H1 (cell line): ENCODE measurements at regions not wholly inside any gene's neighbourhood (a gene's known extent, or its start where the extent isn't known, plus 50 kb on each side); places are given as distances from the start of the nearest gene placed in this dataset.
A peak's percentile ranks its signal among the peaks of the same experiment; 100 is the strongest.

ENCODE experiments used
- CTCF ChIA-PET: fragments of 300-600 bp; sonication (Branson Sonifier 250); formaldehyde crosslinking; loops from one replicate; lab custom pipeline; 2021; ENCODE audit not compliant: partially characterized antibody; lab: Charles Lee
- POLR2A ChIA-PET: fragments of 300-600 bp; sonication (Branson Sonifier 250); formaldehyde crosslinking; loops from one replicate; lab custom pipeline; 2021; ENCODE audit warnings: inconsistent platforms; ENCODE audit not compliant: partially characterized antibody; lab: Charles Lee
- DNase-seq, 2 experiments: peaks; one replicate each; pipeline versions ENCODE4 v3.0.0 to v3.0.0-alpha.2; 2010 to 2022; ENCODE audit warnings: low spot score in 2 of 2, low read depth in 1 of 2, mixed read lengths in 1 of 2
- FAIRE-seq: peaks from 2 replicates; lab custom pipeline; 2011; peaks lifted over from hg19 to GRCh38; lab: Jason Lieb, UNC
- H2AFZ ChIP-seq: 2 replicates; pipeline ENCODE4 v1.8.1; 2012; ENCODE audit warnings: low read length, inconsistent platforms
- H2AK5ac ChIP-seq: 2 replicates; pipeline ENCODE4 v1.6.1; 2013; ENCODE audit warnings: low read depth, low read length
- H2BK120ac ChIP-seq: replicated peaks from 2 replicates; pipeline ENCODE3; 2013; ENCODE audit warnings: low read depth, low read length, inconsistent platforms
- H2BK12ac ChIP-seq: 2 replicates; pipeline ENCODE4 v1.6.1; 2013; ENCODE audit warnings: low read depth, low read length
- H2BK15ac ChIP-seq: 2 replicates; pipeline ENCODE4 v1.6.1; 2013; ENCODE audit warnings: low read length
- H2BK20ac ChIP-seq: 2 replicates; pipeline ENCODE4 v1.6.1; 2013; ENCODE audit warnings: low read length
- H2BK5ac ChIP-seq: 2 replicates; pipeline ENCODE4 v1.6.1; 2013; ENCODE audit warnings: low read depth, low read length
- H3K14ac ChIP-seq: 2 replicates; pipeline ENCODE4 v1.6.1; 2013; ENCODE audit warnings: inconsistent platforms; ENCODE audit not compliant: insufficient read length
- H3K18ac ChIP-seq: 2 replicates; pipeline ENCODE4 v1.6.1; 2013; ENCODE audit warnings: low read length; ENCODE audit errors: extremely low read depth
- H3K23ac ChIP-seq: 2 replicates; pipeline ENCODE4 v1.6.1; 2013; ENCODE audit warnings: inconsistent platforms; ENCODE audit not compliant: insufficient read length
- H3K23me2 ChIP-seq: 2 replicates; pipeline ENCODE4 v1.6.1; 2013; ENCODE audit warnings: low read depth, low read length
- H3K27ac ChIP-seq: 2 replicates; pipeline ENCODE4 v1.6.1; 2011; ENCODE audit warnings: low read depth, low read length, inconsistent platforms
- H3K27me3 ChIP-seq, 4 experiments: replicated peaks in 1 of 4; 1 replicate in 1 of 4; 2 replicates in 3 of 4; pipeline versions ENCODE4 v1.6.1 to v1.8.1; 2011 to 2013; ENCODE audit warnings: low read length in 3 of 4, mild to moderate bottlenecking in 3 of 4, inconsistent platforms in 2 of 4, mixed read lengths in 2 of 4, moderate library complexity in 1 of 4; ENCODE audit not compliant: control insufficient read depth in 3 of 4, insufficient read depth in 3 of 4; ENCODE audit errors: extremely low read depth in 1 of 4
- H3K36me3 ChIP-seq, 4 experiments: 2 replicates each; pipeline versions ENCODE4 v1.6.1 to v1.8.1; 2011 to 2013; ENCODE audit warnings: mild to moderate bottlenecking in 4 of 4, low read length in 3 of 4, moderate library complexity in 2 of 4, control low read depth in 1 of 4, inconsistent platforms in 1 of 4; ENCODE audit not compliant: insufficient read depth in 4 of 4, control insufficient read depth in 2 of 4
- H3K4ac ChIP-seq: replicated peaks from 2 replicates; pipeline ENCODE3; 2013; ENCODE audit warnings: low read length, low read depth, mixed read lengths, inconsistent platforms; ENCODE audit not compliant: insufficient read length
- H3K4me1 ChIP-seq, 4 experiments: replicated peaks in 1 of 4; 1 replicate in 1 of 4; 2 replicates in 3 of 4; pipeline versions ENCODE4 v1.6.1 to v1.8.1; 2011 to 2013; ENCODE audit warnings: low read length in 3 of 4, inconsistent platforms in 2 of 4, mixed read lengths in 1 of 4; ENCODE audit not compliant: insufficient read depth in 4 of 4, control insufficient read depth in 3 of 4
- H3K4me2 ChIP-seq, 2 experiments: 2 replicates each; pipeline versions ENCODE4 v1.6.1 to v1.8.1; 2011 to 2013; ENCODE audit warnings: low read depth in 2 of 2, low read length in 2 of 2, control low read depth in 1 of 2, inconsistent platforms in 1 of 2, mild to moderate bottlenecking in 1 of 2; ENCODE audit not compliant: insufficient read depth in 1 of 2
- H3K4me3 ChIP-seq, 4 experiments: fragments of 200-600, 300-600 bp in 1 of 4; sonication (generic), shearing (Covaris generic), sonication (Bioruptor Twin) in 1 of 4; 2 replicates each; pipeline versions ENCODE4 v1.5.1 to v1.8.1; 2011 to 2016; ENCODE audit warnings: low read length in 4 of 4, low read depth in 3 of 4, control low read depth in 2 of 4, inconsistent platforms in 2 of 4, mild to moderate bottlenecking in 2 of 4, mixed read lengths in 1 of 4, moderate library complexity in 1 of 4; ENCODE audit not compliant: insufficient read depth in 2 of 4; ENCODE audit errors: extremely low read depth in 1 of 4
- H3K56ac ChIP-seq: replicated peaks from 2 replicates; pipeline ENCODE3; 2013; ENCODE audit warnings: low read depth, mild to moderate bottlenecking, mixed read lengths, low read length, inconsistent platforms; ENCODE audit not compliant: insufficient read length
- H3K79me1 ChIP-seq: 2 replicates; pipeline ENCODE4 v1.6.1; 2013; ENCODE audit warnings: low read depth, low read length, control low read depth
- H3K79me2 ChIP-seq, 2 experiments: 2 replicates each; pipeline versions ENCODE4 v1.6.1 to v1.8.1; 2012 to 2013; ENCODE audit warnings: low read length in 2 of 2, mild to moderate bottlenecking in 2 of 2, inconsistent platforms in 1 of 2; ENCODE audit not compliant: insufficient read depth in 2 of 2, control insufficient read depth in 1 of 2
- H3K9ac ChIP-seq, 4 experiments: replicated peaks in 1 of 4; 1 replicate in 1 of 4; 2 replicates in 3 of 4; pipeline versions ENCODE4 v1.6.1 to v1.8.1; 2011 to 2013; ENCODE audit warnings: low read depth in 3 of 4, low read length in 3 of 4, control low read depth in 2 of 4, mild to moderate bottlenecking in 2 of 4, moderate library complexity in 2 of 4, inconsistent platforms in 1 of 4; ENCODE audit errors: extremely low read depth in 1 of 4
- H3K9me3 ChIP-seq, 2 experiments: 2 replicates each; pipeline versions ENCODE4 v1.6.1 to v1.8.1; 2012 to 2013; ENCODE audit warnings: mild to moderate bottlenecking in 2 of 2, moderate library complexity in 2 of 2, control low read depth in 1 of 2, inconsistent platforms in 1 of 2, low read depth in 1 of 2, low read length in 1 of 2, mixed read lengths in 1 of 2; ENCODE audit not compliant: insufficient read depth in 2 of 2
- H4K20me1 ChIP-seq, 2 experiments: replicated peaks in 1 of 2; 2 replicates each; pipeline versions ENCODE3 to v1.8.1; 2011 to 2013; ENCODE audit warnings: inconsistent platforms in 2 of 2, low read length in 2 of 2, mild to moderate bottlenecking in 1 of 2; ENCODE audit not compliant: insufficient read depth in 2 of 2, control insufficient read depth in 1 of 2
- H4K5ac ChIP-seq: 2 replicates; pipeline ENCODE4 v1.6.1; 2013; ENCODE audit warnings: low read length, low read depth, mixed read lengths, inconsistent platforms; ENCODE audit not compliant: insufficient read length
- H4K8ac ChIP-seq: 2 replicates; pipeline ENCODE4 v1.8.0; 2013; ENCODE audit warnings: mild to moderate bottlenecking, moderate library complexity, low read length, inconsistent platforms; ENCODE audit not compliant: insufficient read depth; ENCODE audit errors: extremely low read depth
- H4K91ac ChIP-seq: replicated peaks from 2 replicates; pipeline ENCODE3; 2013; ENCODE audit warnings: low read length, mixed read lengths, inconsistent platforms; ENCODE audit not compliant: insufficient read length
- BCL11A ChIP-seq, 2 experiments: IDR thresholded peaks; one replicate each; pipeline ENCODE4 v1.6.1; 2011; ENCODE audit warnings: low read depth in 2 of 2, low read length in 2 of 2, mild to moderate bottlenecking in 2 of 2
- SIN3A ChIP-seq, 2 experiments: IDR thresholded peaks in 1 of 2; conservative IDR thresholded peaks in 1 of 2; 2 replicates each; pipeline ENCODE4 v1.6.1; 2011 to 2012; ENCODE audit warnings: low read length in 2 of 2, improper control_type of control experiment in 1 of 2, low read depth in 1 of 2, mild to moderate bottlenecking in 1 of 2
- SIRT6 ChIP-seq: IDR thresholded peaks from one replicate; pipeline ENCODE4 v1.7.1; 2012; ENCODE audit warnings: low read length, inconsistent platforms
- WGBS, 2 experiments: shearing (Covaris generic) in 1 of 2; methylation state at CpG; one replicate each; pipeline versions ENCODE4 v1.1.6 to v1.1.7; 2013 to 2015; ENCODE audit warnings: low lambda C conversion rate in 2 of 2, mixed read lengths in 2 of 2, inconsistent platforms in 1 of 2, low coverage in 1 of 2, missing lambda C conversion rate in 1 of 2; ENCODE audit not compliant: insufficient replicate concordance in 2 of 2, insufficient coverage in 1 of 2, insufficient read length in 1 of 2; ENCODE audit errors: extremely low coverage in 1 of 2, missing lambda C conversion rate in 1 of 2; 5-methylcytosine and 5-hydroxymethylcytosine counted together

DNA sequence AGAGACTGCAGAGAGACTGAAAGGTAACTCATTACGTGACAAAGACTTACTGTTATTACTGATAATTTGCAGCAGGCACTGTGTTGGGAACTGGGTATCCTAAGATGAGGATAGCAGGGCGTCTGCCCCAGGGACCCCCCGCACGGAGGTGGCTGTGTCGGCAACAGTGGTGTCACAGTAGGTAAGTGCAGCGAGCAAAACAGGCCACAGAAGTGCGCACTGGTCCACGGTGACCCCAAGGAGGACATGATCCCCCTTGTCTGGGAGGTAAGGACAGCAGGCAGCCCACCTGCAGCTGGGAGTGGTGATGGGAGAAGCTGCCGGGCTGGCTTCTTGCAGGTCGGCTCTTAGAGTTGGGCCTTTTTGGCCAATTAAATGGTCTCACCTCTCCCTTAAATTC is 82.9 kb downstream of the FAM43A start:
- H3K79me1 ChIP-seq = no peaks in the 10 kb centered on the region
- H2AFZ ChIP-seq = peak overlapping the region; percentile 63; the same call in 1 of the 2 replicates
- no peak overlapping the region for H2AK5ac ChIP-seq
- H3K36me3 ChIP-seq = no peaks in the 10 kb centered on the region
- no peak overlapping the region for H2BK15ac ChIP-seq
- no peaks in the 10 kb centered on the region for H3K79me2 ChIP-seq
- H2BK12ac ChIP-seq = peak overlapping the region; percentile 33; the same call in 1 of the 2 replicates
- peaks cover 3% of the 10 kb centered on the region; the same call in 1 of the 2 replicates for H3K23me2 ChIP-seq
- H4K8ac ChIP-seq = peak overlapping the region; percentile 53; the same call in 1 of the 2 replicates
- no peak for TF ChIP-seq BCL11A (IDR thresholded peaks at IDR 0.05; ENCODE audit: low read depth in 2 of 2, low read length in 2 of 2)
- no peak for TF ChIP-seq SIN3A (conservative IDR thresholded peaks at IDR 0.05 in 1 of 2, IDR thresholded peaks at IDR 0.05 in 1 of 2; ENCODE audit: low read depth in 1 of 2, low read length in 2 of 2)
- no peak for TF ChIP-seq SIRT6
- TF ChIP-seq, all 59 proteins: peak for 0
- no peak overlapping the region for H3K14ac ChIP-seq
- H3K27ac ChIP-seq = no peak overlapping the region
- H3K4me2 ChIP-seq = peak overlapping the region; percentile 64
- no peak overlapping the region for H2BK20ac ChIP-seq
- DNase-seq (no peak), FAIRE-seq (no peak)
- no peak overlapping the region; the same call in 1 of the 2 replicates for H3K18ac ChIP-seq
- H4K20me1 ChIP-seq = no peaks in the 10 kb centered on the region
- peak overlapping the region; percentile 40 for H4K91ac ChIP-seq
- H3K9me3 ChIP-seq = no peaks in the 10 kb centered on the region
- H3K4me3 ChIP-seq = peak overlapping the region in 2 of 4 experiments; percentile 15 to 39; a peak in 3 of 8 replicates
- 72% methylated on average over 10 of the region's 10 CpGs; no CpG with 5 or more reads in 1 of the 2 experiments for WGBS, 2 experiments
- ChIA-PET CTCF (interaction anchor here (0.7 kb wide), 1 partner anchor 9 kb away, joined by 3 read pairs; no protein-coding TSS in a partner anchor), POLR2A (interaction anchor here (0.6 to 2.2 kb wide), 4 partner anchors 82 to 385 kb away, joined by 3 to 9 read pairs (median 4); no protein-coding TSS in a partner anchor)
- H3K4ac ChIP-seq = peak overlapping the region; percentile 50
- H2BK120ac ChIP-seq = no peak overlapping the region
- no peak overlapping the region for H3K56ac ChIP-seq
- H3K23ac ChIP-seq = no peak overlapping the region
- H2BK5ac ChIP-seq = no peak overlapping the region
- H3K9ac ChIP-seq = no peak overlapping the region; a peak in 1 of 7 replicates
- peaks cover 0 to 5% (median 3%) of the 10 kb centered on the region in 4 experiments; a peak in 6 of 7 replicates for H3K4me1 ChIP-seq
- peak overlapping the region; percentile 57 for H4K5ac ChIP-seq
- H3K27me3 ChIP-seq = peaks cover 0 to 8% (median 3%) of the 10 kb centered on the region in 4 experiments; a peak in 4 of 7 replicates
